Head of caudate nucleus (tissue), 42 donors: ENCODE measurements at regions not wholly inside any gene's neighbourhood (a gene's known extent, or its start where the extent isn't known, plus 50 kb on each side); places are given as distances from the start of the nearest gene placed in this dataset.
"Not testable (repeated sequence)": the region's sequence is repeated elsewhere in the genome, so short reads cannot be mapped to it uniquely, and the experiment has no call there.

Experiments
- DNase-seq, 42 donors: peaks; one replicate each; pipeline versions ENCODE4 v3.0.0 to v3.0.0-alpha.2; 2020 to 2021; ENCODE audit warnings: mixed read lengths in 7 of 42
- intact Hi-C: fragments of 100-400 bp; cut with DNase I; formaldehyde crosslinking; loops from one replicate; pipeline ENCODE4 v1.15.0; 2022

- DNase-seq: no peak
- intact Hi-C loops: no loop called here
These were observed 951.1 kb upstream of the NUDT12 start for GRCh38 chr5:104513640-104514072.

GRCh38 chr5:104513121-104513602 is 950.6 kb upstream of the NUDT12 start:
- intact Hi-C loops: no loop called here
- no peak for DNase-seq

GRCh38 chr5:104512063-104512825 is 949.7 kb upstream of the NUDT12 start:
- DNase-seq: no peak
- intact Hi-C loops: no loop called here

GRCh38 chr5:104498281-104498680 is 935.7 kb upstream of the NUDT12 start:
- DNase-seq: no peak
- intact Hi-C loops: no loop called here

- intact Hi-C loops: no loop called here
- no peak for DNase-seq
These were observed 931.5 kb upstream of the NUDT12 start for GRCh38 chr5:104494083-104494482.

- intact Hi-C loops: no loop called here
- DNase-seq: no peak
These were observed 910.2 kb upstream of the NUDT12 start for GRCh38 chr5:104472811-104473210.

GRCh38 chr5:104456122-104456521 is 893.5 kb upstream of the NUDT12 start:
- no peak for DNase-seq
- intact Hi-C loops: no loop called here

- intact Hi-C loops: no loop called here
- no peak for DNase-seq
These were observed 890.0 kb upstream of the NUDT12 start for GRCh38 chr5:104452550-104452949.

- intact Hi-C loops, DNase-seq: not testable (repeated sequence)
These were observed 889.3 kb upstream of the NUDT12 start for GRCh38 chr5:104451911-104452310.

- intact Hi-C loops: no loop called here
- no peak for DNase-seq
These were observed 882.1 kb upstream of the NUDT12 start for GRCh38 chr5:104444656-104445055.

GRCh38 chr5:104443706-104444105 is 881.1 kb upstream of the NUDT12 start:
- DNase-seq: no peak
- intact Hi-C loops: no loop called here

GRCh38 chr5:104431981-104432380 is 869.4 kb upstream of the NUDT12 start:
- no peak for DNase-seq
- intact Hi-C loops: no loop called here

- no peak for DNase-seq
- intact Hi-C loops: no loop called here
These were observed 868.5 kb upstream of the NUDT12 start for GRCh38 chr5:104431002-104431620.

GRCh38 chr5:104429911-104430310 is 867.3 kb upstream of the NUDT12 start:
- intact Hi-C loops: no loop called here
- no peak for DNase-seq

GRCh38 chr5:104421431-104421830 is 858.8 kb upstream of the NUDT12 start:
- DNase-seq: no peak
- intact Hi-C loops: no loop called here

- intact Hi-C loops: no loop called here
- DNase-seq: no peak
These were observed 855.5 kb upstream of the NUDT12 start for GRCh38 chr5:104418056-104418455.

- peak in 19 of 42 donors; percentile 3 to 45 (median 14) for DNase-seq
- intact Hi-C loops: no loop called here
These were observed 850.2 kb upstream of the NUDT12 start for GRCh38 chr5:104412649-104413240.

GRCh38 chr5:104400941-104401340 is 838.4 kb upstream of the NUDT12 start:
- intact Hi-C loops: no loop called here
- no peak for DNase-seq

- no peak for DNase-seq
- intact Hi-C loops: no loop called here
These were observed 823.3 kb upstream of the NUDT12 start for GRCh38 chr5:104385906-104386305.

GRCh38 chr5:104375345-104375744 is 812.8 kb upstream of the NUDT12 start:
- intact Hi-C loops: no loop called here
- no peak for DNase-seq
